ENCODE measurements at regions not wholly inside any gene's neighbourhood (a gene's known extent, or its start where the extent isn't known, plus 50 kb on each side); places are given as distances from the start of the nearest gene placed in this dataset.

GRCh38 chr1:208951908-208952307 is 631.6 kb upstream of the CAMK1G start:
- H3K4me3 ChIP-seq (ENCODE audit: low read depth, low read length): no peak overlapping the region
- in situ Hi-C loops (cut with HindIII; ENCODE audit: low sequenced_read_pairs): loop anchor here (10.0 kb wide), 1 partner anchor 207 kb away; no protein-coding TSS in a partner anchor
- DNase-seq (ENCODE audit: low read depth): no peak
- no peak for TF ChIP-seq CTCF (IDR thresholded peaks at IDR 0.05; ENCODE audit: low read depth, low read length, missing control alignments)

GRCh38 chr1:208962867-208963266 is 620.6 kb upstream of the CAMK1G start:
- no peak for TF ChIP-seq CTCF (IDR thresholded peaks at IDR 0.05; ENCODE audit: low read depth, low read length, missing control alignments)

GRCh38 chr1:208965351-208965750 is 618.2 kb upstream of the CAMK1G start:
- no peak overlapping the region for H3K4me3 ChIP-seq (ENCODE audit: low read depth, low read length)
- no peak for DNase-seq (ENCODE audit: low read depth)
- in situ Hi-C loops (cut with HindIII; ENCODE audit: low sequenced_read_pairs): no loop called here
- no peak for TF ChIP-seq CTCF (IDR thresholded peaks at IDR 0.05; ENCODE audit: low read depth, low read length, missing control alignments)

More at GRCh38 chr1:208962867-208963266, 620.6 kb upstream of the CAMK1G start:
- in situ Hi-C loops (cut with HindIII; ENCODE audit: low sequenced_read_pairs): no loop called here
- no peak overlapping the region for H3K4me3 ChIP-seq (ENCODE audit: low read depth, low read length)
- DNase-seq (ENCODE audit: low read depth): no peak

GRCh38 chr1:208967334-208967733 is 616.2 kb upstream of the CAMK1G start:
- no peak for TF ChIP-seq CTCF (IDR thresholded peaks at IDR 0.05; ENCODE audit: low read depth, low read length, missing control alignments)
- in situ Hi-C loops (cut with HindIII; ENCODE audit: low sequenced_read_pairs): no loop called here
- H3K4me3 ChIP-seq (ENCODE audit: low read depth, low read length): no peak overlapping the region
- DNase-seq (ENCODE audit: low read depth): no peak

GRCh38 chr1:208974717-208975116 is 608.8 kb upstream of the CAMK1G start:
- DNase-seq (ENCODE audit: low read depth): no peak
- no peak for TF ChIP-seq CTCF (IDR thresholded peaks at IDR 0.05; ENCODE audit: low read depth, low read length, missing control alignments)
- no peak overlapping the region for H3K4me3 ChIP-seq (ENCODE audit: low read depth, low read length)
- in situ Hi-C loops (cut with HindIII; ENCODE audit: low sequenced_read_pairs): no loop called here

GRCh38 chr1:208975456-208975855 is 608.1 kb upstream of the CAMK1G start:
- no peak for DNase-seq (ENCODE audit: low read depth)
- no peak overlapping the region for H3K4me3 ChIP-seq (ENCODE audit: low read depth, low read length)
- in situ Hi-C loops (cut with HindIII; ENCODE audit: low sequenced_read_pairs): no loop called here
- no peak for TF ChIP-seq CTCF (IDR thresholded peaks at IDR 0.05; ENCODE audit: low read depth, low read length, missing control alignments)

- DNase-seq (ENCODE audit: low read depth): no peak
- in situ Hi-C loops (cut with HindIII; ENCODE audit: low sequenced_read_pairs): no loop called here
- no peak for TF ChIP-seq CTCF (IDR thresholded peaks at IDR 0.05; ENCODE audit: low read depth, low read length, missing control alignments)
- no peak overlapping the region for H3K4me3 ChIP-seq (ENCODE audit: low read depth, low read length)
These were observed 606.5 kb upstream of the CAMK1G start for GRCh38 chr1:208977012-208977411.

Data from astrocyte of the cerebellum (primary cell).